Jurkat, Clone E6-1 (cell line): ENCODE measurements at regions not wholly inside any gene's neighbourhood (a gene's known extent, or its start where the extent isn't known, plus 50 kb on each side); places are given as distances from the start of the nearest gene placed in this dataset.
"Not testable (repeated sequence)": the region's sequence is repeated elsewhere in the genome, so short reads cannot be mapped to it uniquely, and the experiment has no call there.

Source experiments
- DNase-seq: peaks from one replicate; pipeline ENCODE4 v3.0.0-alpha.2; 2011; ENCODE audit warnings: low read depth, low spot score
- H3K4me3 ChIP-seq: 2 replicates; pipeline ENCODE4 v1.5.1; 2011; ENCODE audit warnings: mild to moderate bottlenecking, low read length, control low read depth, moderate library complexity

- no peak overlapping the region for H3K4me3 ChIP-seq
- DNase-seq, result no peak
Measured at GRCh38 chr10:125423569-125423968, 259.4 kb downstream of the TEX36 start.

DNA sequence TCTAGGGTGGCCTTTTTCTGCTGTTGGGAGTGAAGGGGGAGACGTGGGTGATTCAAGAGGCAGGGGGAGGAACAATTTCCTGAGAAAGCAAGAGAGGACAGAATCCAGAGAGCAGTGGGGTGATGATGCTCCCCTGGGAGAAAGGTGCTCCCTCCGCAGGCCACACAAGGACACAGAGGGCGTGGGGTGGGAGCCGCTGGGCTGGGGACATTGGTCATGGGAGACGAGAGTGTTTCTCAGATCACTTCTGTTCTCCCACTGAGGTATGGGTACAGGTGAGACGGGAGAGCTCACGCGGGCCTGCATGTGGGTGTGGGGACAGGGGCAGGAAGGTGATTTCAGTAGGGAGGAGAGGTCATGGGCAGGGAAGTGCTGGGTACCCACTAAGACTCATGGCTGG, 259.5 kb upstream of the CTBP2 start:
- H3K4me3 ChIP-seq, result no peak overlapping the region
- DNase-seq, result no peak

GRCh38 chr10:125419146-125419545, 258.8 kb upstream of the CTBP2 start:
- DNase-seq, result no peak
- H3K4me3 ChIP-seq, result no peak overlapping the region

DNA sequence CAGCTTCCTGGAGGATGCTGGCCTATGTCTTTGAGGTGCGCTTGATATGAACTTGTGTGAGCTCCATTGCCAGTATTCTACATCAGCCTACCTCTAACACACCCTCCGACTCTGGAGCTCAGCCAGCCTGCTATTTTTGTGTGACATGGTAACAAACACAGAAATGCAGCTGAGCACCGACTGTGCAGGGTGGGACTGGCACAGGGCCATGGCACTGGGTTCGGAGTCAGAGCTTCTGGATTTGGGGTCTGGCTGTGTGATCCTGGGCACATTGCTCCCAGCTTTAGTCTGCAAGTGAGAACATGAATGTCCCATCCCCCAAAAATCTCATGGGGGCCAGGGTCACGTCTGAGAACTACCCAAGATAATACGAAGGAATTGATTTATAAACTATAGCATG, 257.2 kb upstream of the CTBP2 start:
- H3K4me3 ChIP-seq, result no peak overlapping the region
- DNase-seq, result no peak

- no peak overlapping the region for H3K4me3 ChIP-seq
- DNase-seq, result no peak
Measured at GRCh38 chr10:125415964-125416363, 255.6 kb upstream of the CTBP2 start.

GRCh38 chr10:125415006-125415633, 254.8 kb upstream of the CTBP2 start:
- no peak for DNase-seq
- no peak overlapping the region for H3K4me3 ChIP-seq

DNA sequence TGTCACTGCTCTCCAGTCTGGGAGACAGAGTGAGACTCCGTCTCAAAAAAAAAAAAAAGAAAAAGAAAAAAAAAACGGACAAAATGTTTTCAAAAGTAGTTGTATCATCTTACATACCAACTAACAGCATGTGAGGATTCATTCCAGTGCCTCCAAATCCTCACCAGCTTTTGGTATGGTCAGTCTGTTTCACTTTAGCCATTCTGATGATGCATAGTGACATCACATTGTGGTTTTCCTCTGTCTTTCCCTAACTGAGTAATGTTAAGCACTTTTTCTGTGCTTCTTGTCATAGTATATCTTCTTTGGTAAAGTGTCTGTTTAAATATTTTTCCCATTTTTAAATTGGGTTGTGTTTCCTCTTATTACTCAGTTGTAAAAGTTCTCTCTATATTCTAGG, 251.4 kb upstream of the CTBP2 start:
- no peak overlapping the region for H3K4me3 ChIP-seq
- DNase-seq, result no peak

DNA sequence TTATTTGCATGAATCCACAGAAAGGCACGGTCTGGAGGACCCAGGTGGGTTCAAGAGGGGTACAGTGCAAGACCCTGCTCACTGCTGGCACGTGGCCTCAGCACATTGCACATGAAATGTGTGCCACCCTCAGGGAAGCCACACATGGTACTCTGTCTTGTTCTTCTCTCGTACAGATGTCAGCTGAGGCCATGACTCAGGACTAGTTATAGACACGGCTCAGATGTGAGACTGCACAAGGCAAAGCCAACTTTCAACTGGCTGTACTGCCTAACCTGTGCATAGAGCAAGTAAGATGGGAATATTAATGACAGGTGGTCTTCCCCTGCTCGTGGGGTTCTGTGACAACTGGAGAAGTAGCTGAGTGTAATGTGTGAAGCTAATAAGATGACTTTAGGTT, 249.4 kb upstream of the CTBP2 start:
- H3K4me3 ChIP-seq, result no peak overlapping the region
- DNase-seq, result no peak

GRCh38 chr10:125407557-125407956, 247.2 kb upstream of the CTBP2 start:
- H3K4me3 ChIP-seq, result no peak overlapping the region
- no peak for DNase-seq

GRCh38 chr10:125407000-125407502, 246.7 kb upstream of the CTBP2 start:
- H3K4me3 ChIP-seq, result no peak overlapping the region
- no peak for DNase-seq

- not testable (repeated sequence) for DNase-seq, H3K4me3 ChIP-seq
Measured at GRCh38 chr10:125404902-125405301, 244.5 kb upstream of the CTBP2 start.

DNA sequence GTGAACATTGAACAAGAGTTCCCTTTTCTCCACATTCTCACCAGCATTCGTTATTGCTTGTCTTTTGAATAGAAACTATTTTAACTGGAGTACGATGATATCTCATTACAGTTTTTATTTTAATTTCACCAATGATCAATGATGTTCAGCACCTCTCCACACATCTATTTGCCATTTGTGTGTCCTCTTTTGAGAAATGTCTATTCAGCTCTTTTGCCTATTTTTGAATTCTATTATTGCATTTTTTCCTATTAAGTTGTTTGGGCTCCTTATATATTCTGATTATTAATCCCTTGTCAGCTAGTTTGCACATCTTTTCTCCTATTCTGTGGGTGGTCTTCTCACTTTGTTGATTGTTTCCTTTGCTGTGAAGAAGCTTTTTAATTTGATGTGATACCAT, 241.1 kb upstream of the CTBP2 start:
- no peak for DNase-seq
- no peak overlapping the region for H3K4me3 ChIP-seq

GRCh38 chr10:125399289-125399688, 238.9 kb upstream of the CTBP2 start:
- DNase-seq, result no peak
- no peak overlapping the region for H3K4me3 ChIP-seq

GRCh38 chr10:125398270-125398669, 237.9 kb upstream of the CTBP2 start:
- no peak for DNase-seq
- H3K4me3 ChIP-seq, result no peak overlapping the region

DNA sequence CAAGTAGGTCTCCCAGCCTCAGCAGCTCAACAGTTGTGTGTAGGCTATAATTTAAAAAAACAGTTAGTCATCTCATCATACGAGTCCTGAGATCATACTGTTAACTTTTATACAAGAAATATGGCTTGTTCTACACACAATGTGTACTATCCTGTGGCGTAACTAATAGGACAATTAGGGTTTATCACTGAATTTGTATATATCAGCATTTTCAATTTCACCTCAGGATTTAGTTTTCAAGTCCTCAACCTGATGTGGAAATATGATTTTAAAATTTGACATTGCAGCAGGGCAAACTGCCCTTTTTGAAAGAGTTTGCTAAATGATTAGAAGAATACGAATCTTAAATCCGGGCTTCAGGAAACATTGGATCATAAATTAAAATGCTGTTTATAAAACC, 237.2 kb upstream of the CTBP2 start:
- no peak for DNase-seq
- H3K4me3 ChIP-seq, result no peak overlapping the region

- DNase-seq, result no peak
Measured at GRCh38 chr10:125396676-125397075, 236.3 kb upstream of the CTBP2 start.

GRCh38 chr10:125392609-125393008, 232.2 kb upstream of the CTBP2 start:
- DNase-seq, result no peak
- no peak overlapping the region for H3K4me3 ChIP-seq

More at GRCh38 chr10:125396676-125397075, 236.3 kb upstream of the CTBP2 start:
- H3K4me3 ChIP-seq, result no peak overlapping the region

DNA sequence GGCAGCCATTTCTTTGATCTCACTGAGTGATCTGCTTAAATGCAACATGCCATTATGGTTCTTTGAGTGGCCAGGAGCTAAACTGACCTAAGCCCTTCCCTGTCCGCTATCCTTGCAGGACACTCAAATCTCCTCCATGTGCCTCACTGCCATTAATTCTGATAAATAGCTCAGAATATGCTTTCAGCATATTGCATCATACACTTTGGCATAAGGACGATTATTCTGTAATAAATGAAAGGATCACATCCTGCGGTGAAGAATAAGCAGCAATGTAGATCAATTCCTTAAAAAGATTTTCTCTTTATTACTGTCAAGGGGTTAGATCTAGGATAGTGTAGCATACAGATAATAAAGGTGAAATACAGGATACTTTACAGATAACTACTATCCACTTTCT, 231.8 kb upstream of the CTBP2 start:
- no peak for DNase-seq
- no peak overlapping the region for H3K4me3 ChIP-seq

- H3K4me3 ChIP-seq, result no peak overlapping the region
- DNase-seq, result no peak
Measured at GRCh38 chr10:125389648-125390047, 229.3 kb upstream of the CTBP2 start.

DNA sequence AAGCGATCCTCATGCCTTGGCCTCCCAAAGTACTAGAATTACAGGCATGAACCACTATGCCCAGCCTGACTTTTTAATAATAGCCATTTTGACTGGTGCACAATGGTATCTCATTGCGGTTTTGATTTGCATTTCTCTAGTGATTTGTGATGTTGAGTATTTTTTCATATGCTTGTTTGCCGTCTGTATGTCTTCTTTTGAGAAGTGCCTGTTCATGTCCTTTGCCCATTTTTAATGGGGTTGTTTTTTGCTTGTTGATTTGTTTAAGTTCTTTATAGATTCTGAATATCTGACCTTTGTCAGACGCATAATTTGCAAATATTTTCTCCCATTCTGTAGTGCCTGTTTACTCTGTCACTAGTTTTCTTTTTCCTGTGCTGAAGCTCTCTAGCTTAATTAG, 219.2 kb upstream of the CTBP2 start:
- H3K4me3 ChIP-seq, result no peak overlapping the region
- no peak for DNase-seq

DNA sequence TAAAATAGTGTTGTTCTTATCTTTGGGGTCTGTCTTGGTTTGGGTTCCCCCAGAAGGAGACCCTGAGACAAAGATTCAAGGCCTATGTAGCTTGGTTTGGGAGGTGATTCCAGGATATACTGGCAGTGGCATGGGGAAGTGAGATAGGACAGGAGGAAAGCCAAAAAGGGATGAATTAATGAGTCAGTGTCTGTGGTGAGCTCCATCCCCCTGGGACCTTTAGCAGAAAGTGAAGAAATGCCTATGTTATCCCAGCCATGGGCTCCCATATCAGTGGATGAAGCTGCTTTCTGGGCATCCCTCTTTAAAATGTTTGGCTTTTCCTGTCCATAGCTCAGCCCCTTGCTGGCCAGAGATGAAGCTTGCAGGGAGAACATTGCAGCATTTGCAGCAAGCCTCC, 217.0 kb upstream of the CTBP2 start:
- H3K4me3 ChIP-seq, result no peak overlapping the region
- DNase-seq, result no peak
